Left colon (tissue), 2 donors: ENCODE measurements at regions not wholly inside any gene's neighbourhood (a gene's known extent, or its start where the extent isn't known, plus 50 kb on each side); places are given as distances from the start of the nearest gene placed in this dataset.

ENCODE experiments used
- ATAC-seq: fragments of 200-7000 bp; cut with Tn5 transposase; one replicate; pipeline ENCODE4 v1.9.1; 2020; ENCODE audit warnings: mild to moderate bottlenecking, moderate library complexity
- DNase-seq, 2 donors: peaks; one replicate each; pipeline ENCODE4 v3.0.0-alpha.2; 2020
- intact Hi-C, 2 donors: fragments of 100-400 bp; cut with DNase I in 1 of 2; cut with micrococcal nuclease in 1 of 2; formaldehyde crosslinking; loops; one replicate each; pipeline versions ENCODE4 v1.11.2 to v1.14.0; 2022; cut with DNase I, micrococcal nuclease
- donor health status: DM: no; HTN: no; CAD: no.
- donor health status: DM: yes; HTN: yes; CAD: no.

- intact Hi-C loops: no loop called here
- no peak for DNase-seq
- ATAC-seq: no peak
Measured at GRCh38 chr3:86152620-86153019, 838.3 kb downstream of the VGLL3 start.

GRCh38 chr3:86149054-86149453 is 841.9 kb downstream of the VGLL3 start:
- DNase-seq (no peak), ATAC-seq (no peak)

DNA sequence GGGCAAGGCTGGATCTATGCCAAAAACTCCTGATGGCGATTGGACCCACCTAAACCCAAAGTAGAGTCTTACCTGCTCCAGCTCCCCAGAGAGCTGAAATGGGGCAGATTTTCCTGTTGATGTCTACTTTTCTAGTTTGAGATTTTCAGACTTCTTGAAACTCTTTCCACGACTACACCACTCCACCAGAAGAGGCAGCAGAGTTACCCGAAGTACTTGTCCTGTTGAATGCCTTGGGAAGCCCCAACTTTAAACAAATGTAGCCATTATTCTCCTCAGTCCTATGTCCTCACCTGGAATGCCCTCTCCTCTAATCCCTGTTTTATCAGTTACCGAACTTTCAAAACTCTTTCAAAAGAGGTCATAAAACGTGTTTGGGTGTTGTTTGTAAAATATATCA is 843.8 kb downstream of the VGLL3 start:
- DNase-seq (no peak), ATAC-seq (no peak)
- intact Hi-C loops: no loop called here

More at GRCh38 chr3:86149054-86149453, 841.9 kb downstream of the VGLL3 start:
- intact Hi-C loops: no loop called here

DNA sequence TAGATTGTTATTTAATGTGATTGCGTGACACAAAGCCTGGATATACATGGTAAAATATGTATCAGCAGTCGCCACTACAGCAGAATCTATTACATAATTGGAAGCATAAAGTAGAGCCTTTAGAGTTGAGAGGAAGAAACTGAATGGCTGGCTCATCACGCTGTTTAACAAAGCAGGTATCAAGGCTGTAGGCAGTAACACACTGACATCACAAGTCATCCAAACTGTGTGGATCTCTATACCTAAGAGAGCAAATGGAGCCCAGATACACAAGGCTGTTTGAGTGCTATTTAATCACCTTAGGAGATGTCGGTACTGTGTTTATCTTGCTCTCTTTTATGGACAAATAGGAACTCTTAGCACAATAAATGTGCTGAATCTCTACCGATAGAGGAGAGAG is 864.4 kb downstream of the VGLL3 start:
- intact Hi-C loops: no loop called here
- DNase-seq (no peak), ATAC-seq (no peak)
